NCI-H2227 treated with DMSO at 0.1 percent for 48 hours (cell line): ENCODE measurements at regions not wholly inside any gene's neighbourhood (a gene's known extent, or its start where the extent isn't known, plus 50 kb on each side); places are given as distances from the start of the nearest gene placed in this dataset.
A peak's percentile ranks its signal among the peaks of the same experiment; 100 is the strongest.
"Not testable (repeated sequence)": the region's sequence is repeated elsewhere in the genome, so short reads cannot be mapped to it uniquely, and the experiment has no call there.

ENCODE experiments used
- DNase-seq: peaks from one replicate; lab custom pipeline; 2025; lab: John Stamatoyannopoulos, UW

- no peak for DNase-seq
Measured at GRCh38 chr2:211144078-211144477, 587.7 kb downstream of the CPS1 start.

- no peak for DNase-seq
Measured at GRCh38 chr2:211144974-211145665, 588.7 kb downstream of the CPS1 start.

- no peak for DNase-seq
Measured at GRCh38 chr2:211149731-211150130, 593.3 kb downstream of the CPS1 start.

GRCh38 chr2:211157211-211157610 is 600.8 kb downstream of the CPS1 start:
- DNase-seq: no peak

- peak; percentile 90 for DNase-seq
Measured at GRCh38 chr2:211157856-211158463, 601.6 kb downstream of the CPS1 start.

- no peak for DNase-seq
Measured at GRCh38 chr2:211159972-211160371, 603.6 kb downstream of the CPS1 start.

- DNase-seq: no peak
Measured at GRCh38 chr2:211161236-211161635, 604.8 kb downstream of the CPS1 start.

- DNase-seq: no peak
Measured at GRCh38 chr2:211162911-211163310, 606.5 kb downstream of the CPS1 start.

GRCh38 chr2:211170843-211171242 is 614.4 kb downstream of the CPS1 start:
- no peak for DNase-seq

GRCh38 chr2:211174021-211174420 is 617.6 kb downstream of the CPS1 start:
- no peak for DNase-seq

- DNase-seq: no peak
Measured at GRCh38 chr2:211174631-211175030, 618.2 kb downstream of the CPS1 start.

- no peak for DNase-seq
Measured at GRCh38 chr2:211175956-211176355, 619.6 kb downstream of the CPS1 start.

GRCh38 chr2:211176514-211177141 is 620.2 kb downstream of the CPS1 start:
- DNase-seq: peak; percentile 12

- DNase-seq: no peak
Measured at GRCh38 chr2:211181626-211182025, 625.2 kb downstream of the CPS1 start.

- no peak for DNase-seq
Measured at GRCh38 chr2:211187602-211188001, 631.2 kb downstream of the CPS1 start.

GRCh38 chr2:211203986-211204385 is 647.6 kb downstream of the CPS1 start:
- DNase-seq: no peak

GRCh38 chr2:211204456-211204855 is 648.1 kb downstream of the CPS1 start:
- no peak for DNase-seq

GRCh38 chr2:211204902-211205301 is 648.5 kb downstream of the CPS1 start:
- DNase-seq: no peak

GRCh38 chr2:211205358-211205757 is 649.0 kb downstream of the CPS1 start:
- no peak for DNase-seq

- no peak for DNase-seq
Measured at GRCh38 chr2:211205836-211206235, 649.4 kb downstream of the CPS1 start.

- no peak for DNase-seq
Measured at GRCh38 chr2:211216221-211216620, 659.8 kb downstream of the CPS1 start.

- not testable (repeated sequence) for DNase-seq
Measured at GRCh38 chr2:211219548-211219947, 663.1 kb downstream of the CPS1 start.

GRCh38 chr2:211225784-211226183 is 669.4 kb downstream of the CPS1 start:
- DNase-seq: no peak
